Skeletal muscle tissue (tissue), 3 donors: ENCODE measurements at regions not wholly inside any gene's neighbourhood (a gene's known extent, or its start where the extent isn't known, plus 50 kb on each side); places are given as distances from the start of the nearest gene placed in this dataset.

Experiments used
- H3K27ac ChIP-seq: one replicate; pipeline ENCODE4 v1.7.0; 2013; ENCODE audit warnings: mild to moderate bottlenecking, low read depth, low read length, inconsistent platforms
- H3K27me3 ChIP-seq, 3 donors: one replicate each; pipeline ENCODE4 v1.7.0; 2013; ENCODE audit warnings: low read length in 3 of 3; ENCODE audit not compliant: control insufficient read depth in 3 of 3, insufficient read depth in 3 of 3
- H3K36me3 ChIP-seq, 3 donors: one replicate each; pipeline ENCODE4 v1.7.0; 2013; ENCODE audit warnings: low read length in 3 of 3; ENCODE audit not compliant: control insufficient read depth in 3 of 3, insufficient read depth in 3 of 3
- H3K4me1 ChIP-seq, 3 donors: one replicate each; pipeline ENCODE4 v1.7.0; 2013; ENCODE audit warnings: low read length in 3 of 3, mild to moderate bottlenecking in 3 of 3; ENCODE audit not compliant: control insufficient read depth in 3 of 3, insufficient read depth in 3 of 3
- H3K4me3 ChIP-seq, 3 donors: one replicate each; pipeline ENCODE4 v1.7.0; 2013; ENCODE audit warnings: low read length in 3 of 3
- H3K9ac ChIP-seq, 3 donors: one replicate each; pipeline ENCODE4 v1.7.0; 2013; ENCODE audit warnings: low read length in 3 of 3, mild to moderate bottlenecking in 3 of 3, moderate library complexity in 2 of 3, low read depth in 1 of 3
- H3K9me3 ChIP-seq, 3 donors: one replicate each; pipeline ENCODE4 v1.7.0; 2013; ENCODE audit warnings: low read length in 3 of 3; ENCODE audit not compliant: control insufficient read depth in 3 of 3
- donor health status: Osteomylitis.

- Histone ChIP-seq H3K4me1 (peaks cover 5 to 12% (median 8%) of the 10 kb centered on the region in 3 donors), H3K4me3 (no peak overlapping the region), H3K36me3 (no peaks in the 10 kb centered on the region), H3K27ac (no peak overlapping the region), H3K27me3 (no peaks in the 10 kb centered on the region), H3K9me3 (no peaks in the 10 kb centered on the region), H3K9ac (no peak overlapping the region)
Observed at GRCh38 chr2:200750323-200750910, 61.3 kb upstream of the BZW1 start.

DNA sequence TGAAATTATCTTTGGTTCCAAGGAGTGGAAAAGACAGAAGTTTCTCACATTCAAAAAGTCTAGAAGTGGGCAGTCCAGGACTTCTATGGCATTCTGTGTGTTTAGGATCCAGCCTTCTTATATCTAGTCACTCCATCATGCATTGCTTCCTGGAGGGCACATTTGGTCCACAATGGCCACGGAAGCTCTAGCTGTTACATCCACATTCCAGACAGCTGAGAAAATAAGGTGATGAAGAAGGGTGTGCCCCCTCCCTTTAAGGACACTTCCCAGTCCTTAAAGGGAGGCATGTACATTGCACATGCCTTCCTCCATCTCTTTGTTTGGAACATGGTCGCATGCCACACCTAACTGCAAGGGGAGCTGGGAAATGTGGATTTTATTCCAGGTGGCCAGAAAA lies 59.9 kb upstream of the BZW1 start:
- Histone ChIP-seq H3K27ac (no peak overlapping the region), H3K36me3 (no peaks in the 10 kb centered on the region), H3K4me3 (no peak overlapping the region), H3K4me1 (peaks cover 5 to 12% (median 8%) of the 10 kb centered on the region in 3 donors), H3K27me3 (no peaks in the 10 kb centered on the region), H3K9ac (no peak overlapping the region), H3K9me3 (no peaks in the 10 kb centered on the region)

DNA sequence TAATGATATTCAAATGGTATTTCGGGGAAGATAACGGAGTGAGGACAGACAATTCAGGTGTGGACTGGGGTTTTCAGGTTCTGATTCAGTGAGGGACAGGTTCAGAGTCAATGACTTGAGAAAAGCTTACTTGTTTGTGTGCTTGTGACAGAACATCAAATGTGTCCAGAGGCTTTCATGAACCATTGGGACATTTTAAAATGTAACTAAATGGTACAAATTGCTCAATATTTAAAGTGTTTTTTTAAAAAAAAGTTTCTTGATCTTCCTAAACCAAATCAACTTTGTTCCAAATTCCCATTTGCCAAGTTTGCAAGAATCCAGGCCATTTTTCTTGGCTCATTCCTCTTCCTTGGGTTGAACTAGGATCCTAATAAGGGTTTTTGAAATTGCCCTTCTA lies 59.4 kb upstream of the BZW1 start:
- H3K9ac ChIP-seq = no peak overlapping the region
- no peak overlapping the region for H3K27ac ChIP-seq
- no peaks in the 10 kb centered on the region for H3K27me3 ChIP-seq
- no peak overlapping the region for H3K4me3 ChIP-seq
- H3K36me3 ChIP-seq = no peaks in the 10 kb centered on the region
- no peaks in the 10 kb centered on the region for H3K9me3 ChIP-seq
- peaks cover 7 to 10% (median 7%) of the 10 kb centered on the region in 3 donors for H3K4me1 ChIP-seq

DNA sequence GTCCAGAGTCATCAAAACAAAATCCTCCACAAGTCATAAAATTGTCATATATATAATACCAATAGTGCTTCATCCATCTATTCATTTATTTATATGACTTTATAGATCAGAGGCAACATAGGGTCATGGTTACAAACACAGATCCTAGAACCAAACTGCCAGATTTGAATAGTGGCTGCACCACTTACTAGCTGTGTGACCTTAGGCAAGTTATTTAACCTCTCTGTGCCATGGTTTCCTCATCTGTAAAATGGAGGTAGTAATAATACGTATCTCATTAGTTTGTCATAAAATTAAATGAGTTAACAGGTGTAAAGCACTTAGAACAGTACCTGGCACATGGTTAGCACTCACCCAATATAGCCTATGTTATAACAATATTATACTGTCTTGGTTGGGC lies 58.9 kb upstream of the BZW1 start:
- no peak overlapping the region for H3K9ac ChIP-seq
- no peak overlapping the region for H3K4me3 ChIP-seq
- no peaks in the 10 kb centered on the region for H3K36me3 ChIP-seq
- H3K27ac ChIP-seq = no peak overlapping the region
- no peaks in the 10 kb centered on the region for H3K9me3 ChIP-seq
- H3K4me1 ChIP-seq = peaks cover 2 to 6% (median 3%) of the 10 kb centered on the region in 3 donors
- no peaks in the 10 kb centered on the region for H3K27me3 ChIP-seq

DNA sequence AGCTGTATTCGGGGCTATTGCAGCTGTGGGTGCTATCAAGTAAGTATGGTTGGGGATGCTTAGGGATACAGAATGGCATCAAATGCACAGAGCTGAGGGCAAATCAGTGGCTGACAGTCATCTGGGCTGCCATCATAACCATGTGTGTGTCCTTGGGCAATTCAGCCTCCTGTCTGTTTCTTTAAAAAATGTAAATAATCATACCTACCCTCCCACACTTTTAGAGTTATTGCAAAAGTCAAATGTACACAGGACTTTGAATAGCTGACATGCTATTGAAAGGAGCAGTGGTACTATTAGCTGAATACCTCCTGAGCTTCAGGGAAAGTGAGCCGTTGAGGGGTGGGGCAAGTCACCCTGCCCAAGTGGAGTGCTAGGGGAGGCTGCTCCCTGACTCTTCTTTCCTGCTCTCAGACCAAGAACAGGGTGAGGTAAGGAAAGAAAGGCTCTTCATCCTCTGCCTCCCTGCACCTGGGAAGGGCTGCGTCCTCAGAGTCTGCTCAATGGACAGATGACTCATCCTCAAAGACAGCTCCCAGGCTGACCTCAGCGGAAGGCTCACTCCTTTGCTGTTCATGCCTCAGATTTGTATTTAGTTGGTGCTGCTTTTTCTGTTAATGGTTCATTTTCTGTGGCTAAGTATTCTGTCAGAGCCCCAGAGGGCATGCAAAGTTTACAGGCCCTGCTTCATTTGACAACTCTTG lies 54.9 kb upstream of the BZW1 start:
- Histone ChIP-seq H3K4me1 (peaks cover 0 to 10% (median 0%) of the 10 kb centered on the region in 3 donors), H3K4me3 (no peak overlapping the region), H3K9ac (no peak overlapping the region), H3K27ac (no peak overlapping the region), H3K27me3 (no peaks in the 10 kb centered on the region), H3K9me3 (no peaks in the 10 kb centered on the region), H3K36me3 (no peaks in the 10 kb centered on the region)

GRCh38 chr2:200757399-200757798 lies 54.3 kb upstream of the BZW1 start:
- H3K27me3 ChIP-seq = no peaks in the 10 kb centered on the region
- H3K27ac ChIP-seq = no peak overlapping the region
- peaks cover 0 to 11% (median 3%) of the 10 kb centered on the region in 3 donors for H3K4me1 ChIP-seq
- H3K9ac ChIP-seq = no peak overlapping the region
- no peak overlapping the region for H3K4me3 ChIP-seq
- H3K9me3 ChIP-seq = no peaks in the 10 kb centered on the region
- H3K36me3 ChIP-seq = no peaks in the 10 kb centered on the region

DNA sequence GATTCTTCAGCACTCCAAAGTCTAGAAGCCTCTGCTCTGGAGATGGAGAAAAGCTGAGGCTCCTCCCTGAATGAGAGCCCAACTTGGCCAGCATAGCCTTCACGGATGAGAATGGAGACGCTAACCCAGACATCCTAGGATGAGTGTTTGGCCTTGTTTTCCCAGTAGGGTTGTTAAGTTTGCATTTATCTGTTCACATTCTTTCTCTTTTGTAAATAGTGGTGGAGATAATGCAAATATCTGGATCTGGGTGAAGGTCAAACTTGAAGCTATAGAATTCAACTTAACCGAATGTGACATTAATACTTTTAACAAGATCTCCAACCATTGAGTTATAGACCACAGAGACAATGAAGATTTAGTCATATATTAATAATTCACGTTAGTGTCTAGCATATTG lies 53.4 kb upstream of the BZW1 start:
- H3K36me3 ChIP-seq = no peaks in the 10 kb centered on the region

DNA sequence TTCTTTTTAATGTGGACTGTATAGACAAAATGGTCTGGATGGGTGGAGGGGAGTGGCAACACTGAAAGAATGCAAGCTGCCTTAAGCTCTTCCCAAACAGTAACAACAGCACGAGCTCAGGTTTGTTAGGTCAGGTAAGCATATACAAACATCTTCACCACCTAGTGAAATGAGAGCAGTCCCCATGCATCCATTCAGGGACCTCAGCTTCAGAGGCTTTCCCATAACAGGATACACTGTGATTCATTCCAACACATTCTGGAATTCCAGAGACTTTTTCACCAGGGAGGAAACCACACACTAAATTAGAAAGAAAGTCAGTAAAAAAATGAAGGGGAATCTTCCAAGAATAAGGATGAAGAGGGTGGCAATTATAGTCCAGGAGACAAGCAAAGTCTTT lies 50.4 kb upstream of the BZW1 start:
- Histone ChIP-seq H3K36me3 (no peaks in the 10 kb centered on the region), H3K9ac (no peak overlapping the region), H3K4me3 (no peak overlapping the region), H3K4me1 (peaks cover 13 to 23% (median 16%) of the 10 kb centered on the region in 3 donors), H3K27ac (no peak overlapping the region), H3K27me3 (no peaks in the 10 kb centered on the region), H3K9me3 (no peaks in the 10 kb centered on the region)

More for the DNA sequence above, 53.4 kb upstream of the BZW1 start:
- no peaks in the 10 kb centered on the region for H3K27me3 ChIP-seq
- H3K9ac ChIP-seq = no peak overlapping the region
- H3K9me3 ChIP-seq = no peaks in the 10 kb centered on the region
- H3K4me1 ChIP-seq = peaks cover 0 to 11% (median 3%) of the 10 kb centered on the region in 3 donors
- H3K4me3 ChIP-seq = no peak overlapping the region
- H3K27ac ChIP-seq = no peak overlapping the region
